ENCODE measurements at regions not wholly inside any gene's neighbourhood (a gene's known extent, or its start where the extent isn't known, plus 50 kb on each side); places are given as distances from the start of the nearest gene placed in this dataset.

DNA sequence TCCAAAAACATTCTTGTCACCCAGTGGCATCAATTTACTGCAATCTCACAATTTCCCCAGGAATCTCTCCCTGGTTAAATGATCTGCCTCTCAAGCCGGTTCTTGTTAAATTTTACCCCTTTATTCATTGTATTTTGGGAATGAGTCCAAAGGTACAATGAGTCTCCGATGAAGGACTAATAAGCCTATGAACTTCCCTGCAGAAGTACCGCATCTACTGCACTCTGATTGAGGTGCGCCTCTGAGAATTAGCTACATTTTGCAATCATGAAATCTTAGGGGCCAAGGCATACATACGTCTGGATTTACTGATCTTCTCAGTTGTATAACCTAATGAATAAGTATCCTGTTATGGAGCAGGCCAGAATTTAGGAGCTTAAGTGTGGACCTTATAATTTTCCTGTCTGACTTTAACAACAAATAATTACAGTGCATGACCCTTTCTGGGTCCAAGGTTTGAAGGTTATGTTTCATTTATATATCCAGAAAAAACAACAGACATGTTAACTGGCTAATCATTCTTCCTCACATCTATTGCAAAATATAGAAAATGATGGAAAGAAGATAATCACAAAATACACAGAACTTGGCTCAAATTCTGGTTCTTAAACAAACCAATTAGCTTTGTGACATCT, 261.8 kb upstream of the NRXN1 start:
- no peak for TF ChIP-seq EZH2 (optimal IDR thresholded peaks at IDR 0.05; ENCODE audit: low read depth, low read length)
- TF ChIP-seq, protein P1, sequence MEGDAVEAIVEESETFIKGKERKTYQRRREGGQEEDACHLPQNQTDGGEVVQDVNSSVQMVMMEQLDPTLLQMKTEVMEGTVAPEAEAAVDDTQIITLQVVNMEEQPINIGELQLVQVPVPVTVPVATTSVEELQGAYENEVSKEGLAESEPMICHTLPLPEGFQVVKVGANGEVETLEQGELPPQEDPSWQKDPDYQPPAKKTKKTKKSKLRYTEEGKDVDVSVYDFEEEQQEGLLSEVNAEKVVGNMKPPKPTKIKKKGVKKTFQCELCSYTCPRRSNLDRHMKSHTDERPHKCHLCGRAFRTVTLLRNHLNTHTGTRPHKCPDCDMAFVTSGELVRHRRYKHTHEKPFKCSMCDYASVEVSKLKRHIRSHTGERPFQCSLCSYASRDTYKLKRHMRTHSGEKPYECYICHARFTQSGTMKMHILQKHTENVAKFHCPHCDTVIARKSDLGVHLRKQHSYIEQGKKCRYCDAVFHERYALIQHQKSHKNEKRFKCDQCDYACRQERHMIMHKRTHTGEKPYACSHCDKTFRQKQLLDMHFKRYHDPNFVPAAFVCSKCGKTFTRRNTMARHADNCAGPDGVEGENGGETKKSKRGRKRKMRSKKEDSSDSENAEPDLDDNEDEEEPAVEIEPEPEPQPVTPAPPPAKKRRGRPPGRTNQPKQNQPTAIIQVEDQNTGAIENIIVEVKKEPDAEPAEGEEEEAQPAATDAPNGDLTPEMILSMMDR (IDR thresholded peaks at IDR 0.05; ENCODE audit: low read length): no peak
- TF ChIP-seq EZH2phosphoT487 (IDR thresholded peaks at IDR 0.05; ENCODE audit: low read length): no peak
